ENCODE measurements at regions not wholly inside any gene's neighbourhood (a gene's known extent, or its start where the extent isn't known, plus 50 kb on each side); places are given as distances from the start of the nearest gene placed in this dataset.
A peak's percentile ranks its signal among the peaks of the same experiment; 100 is the strongest.

DNA sequence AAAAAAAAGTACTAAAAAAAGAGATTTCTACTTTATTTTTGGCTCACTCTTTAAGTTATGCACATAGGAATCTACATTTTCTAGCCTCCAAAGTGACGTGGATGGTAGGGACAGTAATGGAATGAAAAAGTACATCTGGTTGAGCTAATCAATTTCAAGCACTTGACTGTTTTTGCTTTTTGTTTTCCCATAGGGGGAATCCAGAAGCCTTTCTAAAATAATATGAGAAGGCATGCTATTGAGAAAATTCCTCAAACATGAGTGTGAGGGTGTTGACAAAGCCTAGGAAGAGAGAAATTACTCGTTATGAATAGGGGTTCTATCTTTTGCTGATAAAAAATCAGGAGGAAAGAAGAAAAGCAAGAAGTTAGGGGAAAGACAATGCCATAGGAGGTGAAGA, 242.5 kb upstream of the PUDP start:
- CTCF ChIA-PET, result no interaction called here
- H3K36me3 ChIP-seq (ENCODE audit: control insufficient read depth, insufficient read depth, low read length), result no peaks in the 10 kb centered on the region
- TF ChIP-seq, protein P1, sequence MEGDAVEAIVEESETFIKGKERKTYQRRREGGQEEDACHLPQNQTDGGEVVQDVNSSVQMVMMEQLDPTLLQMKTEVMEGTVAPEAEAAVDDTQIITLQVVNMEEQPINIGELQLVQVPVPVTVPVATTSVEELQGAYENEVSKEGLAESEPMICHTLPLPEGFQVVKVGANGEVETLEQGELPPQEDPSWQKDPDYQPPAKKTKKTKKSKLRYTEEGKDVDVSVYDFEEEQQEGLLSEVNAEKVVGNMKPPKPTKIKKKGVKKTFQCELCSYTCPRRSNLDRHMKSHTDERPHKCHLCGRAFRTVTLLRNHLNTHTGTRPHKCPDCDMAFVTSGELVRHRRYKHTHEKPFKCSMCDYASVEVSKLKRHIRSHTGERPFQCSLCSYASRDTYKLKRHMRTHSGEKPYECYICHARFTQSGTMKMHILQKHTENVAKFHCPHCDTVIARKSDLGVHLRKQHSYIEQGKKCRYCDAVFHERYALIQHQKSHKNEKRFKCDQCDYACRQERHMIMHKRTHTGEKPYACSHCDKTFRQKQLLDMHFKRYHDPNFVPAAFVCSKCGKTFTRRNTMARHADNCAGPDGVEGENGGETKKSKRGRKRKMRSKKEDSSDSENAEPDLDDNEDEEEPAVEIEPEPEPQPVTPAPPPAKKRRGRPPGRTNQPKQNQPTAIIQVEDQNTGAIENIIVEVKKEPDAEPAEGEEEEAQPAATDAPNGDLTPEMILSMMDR (IDR thresholded peaks at IDR 0.05; ENCODE audit: insufficient read depth, low read depth, low read length), result no peak
- H3K27me3 ChIP-seq (ENCODE audit: control insufficient read depth, insufficient read depth, low read length), result no peaks in the 10 kb centered on the region
- POLR2A ChIA-PET, result no interaction called here
- no peak for DNase-seq (ENCODE audit: low read depth)
- H3K4me3 ChIP-seq (ENCODE audit: low read depth, low read length), result no peak overlapping the region

DNA sequence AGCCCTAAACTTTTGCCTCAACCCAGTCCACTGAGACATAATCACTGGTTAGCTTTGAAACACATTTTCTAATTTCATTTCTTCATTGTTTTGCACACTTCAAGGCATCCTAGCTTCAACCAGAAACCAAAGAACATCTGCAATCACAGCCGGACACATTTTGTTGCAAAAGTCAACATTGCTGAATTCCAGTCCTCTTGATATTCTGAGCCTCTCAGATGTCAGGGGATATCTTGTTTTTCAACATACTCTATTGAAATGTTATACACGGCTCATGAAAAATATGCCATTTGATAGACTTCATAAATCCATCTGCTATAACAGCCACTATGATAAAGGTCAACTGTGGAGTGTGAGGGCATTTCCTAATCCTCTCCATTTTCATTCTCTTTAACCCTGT, 241.6 kb upstream of the PUDP start:
- ChIA-PET POLR2A (no interaction called here), CTCF (interaction anchor here (1.1 kb wide), 1 partner anchor 15 kb away, joined by 3 read pairs; no protein-coding TSS in a partner anchor)
- Histone ChIP-seq H3K4me3 (ENCODE audit: low read depth, low read length) (no peak overlapping the region), H3K27me3 (ENCODE audit: control insufficient read depth, insufficient read depth, low read length) (no peaks in the 10 kb centered on the region), H3K36me3 (ENCODE audit: control insufficient read depth, insufficient read depth, low read length) (no peaks in the 10 kb centered on the region)
- TF ChIP-seq, protein P1 (IDR thresholded peaks at IDR 0.05; ENCODE audit: insufficient read depth, low read depth, low read length), result no peak
- no peak for DNase-seq (ENCODE audit: low read depth)

DNA sequence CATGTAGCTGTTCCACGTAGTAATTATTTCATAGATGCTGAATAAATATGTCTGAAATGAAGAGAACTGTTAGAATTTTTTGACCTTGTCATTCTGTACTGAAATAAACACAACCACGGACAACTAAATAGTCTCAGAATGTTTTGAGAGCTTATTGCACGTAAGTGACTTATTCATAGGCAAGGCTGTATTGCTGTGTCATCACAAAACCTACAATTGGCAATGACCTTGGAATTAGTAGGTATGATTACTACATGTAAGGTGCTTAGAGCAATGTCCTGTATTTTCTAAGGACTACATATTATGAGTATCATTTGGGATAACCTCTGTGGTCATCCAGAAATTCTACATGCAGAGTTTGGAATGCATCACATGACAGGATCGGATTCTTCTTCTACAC, 237.2 kb upstream of the PUDP start:
- TF ChIP-seq, protein P1 (IDR thresholded peaks at IDR 0.05; ENCODE audit: insufficient read depth, low read depth, low read length), result no peak
- Histone ChIP-seq H3K4me3 (ENCODE audit: low read depth, low read length) (no peak overlapping the region), H3K36me3 (ENCODE audit: control insufficient read depth, insufficient read depth, low read length) (no peaks in the 10 kb centered on the region), H3K27me3 (ENCODE audit: control insufficient read depth, insufficient read depth, low read length) (no peaks in the 10 kb centered on the region)
- DNase-seq (ENCODE audit: low read depth), result no peak
- ChIA-PET POLR2A (no interaction called here), CTCF (no interaction called here)

DNA sequence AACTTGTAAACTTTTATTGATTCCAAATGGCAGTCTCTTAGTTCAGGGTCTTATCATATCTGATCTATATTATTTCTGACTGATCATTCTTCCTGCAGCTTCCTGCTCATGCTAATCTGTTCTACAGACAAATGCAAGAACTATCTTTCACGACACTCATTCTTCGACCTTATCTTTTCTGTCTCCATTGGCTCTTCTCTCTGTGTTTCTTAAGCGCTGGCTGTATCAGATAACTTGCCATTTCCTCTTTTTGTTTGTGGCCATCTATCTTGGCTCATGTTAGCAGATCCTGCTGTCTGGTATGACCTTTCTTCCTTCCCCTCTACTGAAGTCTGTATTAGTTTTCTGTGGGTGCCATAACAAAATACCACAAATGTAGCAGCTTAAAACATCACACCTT, 230.5 kb upstream of the PUDP start:
- H3K27me3 ChIP-seq (ENCODE audit: control insufficient read depth, insufficient read depth, low read length), result no peaks in the 10 kb centered on the region
- DNase-seq (ENCODE audit: low read depth), result no peak
- TF ChIP-seq, protein P1 (IDR thresholded peaks at IDR 0.05; ENCODE audit: insufficient read depth, low read depth, low read length), result no peak
- ChIA-PET POLR2A (no interaction called here), CTCF (no interaction called here)
- no peak overlapping the region for H3K4me3 ChIP-seq (ENCODE audit: low read depth, low read length)
- H3K36me3 ChIP-seq (ENCODE audit: control insufficient read depth, insufficient read depth, low read length), result no peaks in the 10 kb centered on the region

DNA sequence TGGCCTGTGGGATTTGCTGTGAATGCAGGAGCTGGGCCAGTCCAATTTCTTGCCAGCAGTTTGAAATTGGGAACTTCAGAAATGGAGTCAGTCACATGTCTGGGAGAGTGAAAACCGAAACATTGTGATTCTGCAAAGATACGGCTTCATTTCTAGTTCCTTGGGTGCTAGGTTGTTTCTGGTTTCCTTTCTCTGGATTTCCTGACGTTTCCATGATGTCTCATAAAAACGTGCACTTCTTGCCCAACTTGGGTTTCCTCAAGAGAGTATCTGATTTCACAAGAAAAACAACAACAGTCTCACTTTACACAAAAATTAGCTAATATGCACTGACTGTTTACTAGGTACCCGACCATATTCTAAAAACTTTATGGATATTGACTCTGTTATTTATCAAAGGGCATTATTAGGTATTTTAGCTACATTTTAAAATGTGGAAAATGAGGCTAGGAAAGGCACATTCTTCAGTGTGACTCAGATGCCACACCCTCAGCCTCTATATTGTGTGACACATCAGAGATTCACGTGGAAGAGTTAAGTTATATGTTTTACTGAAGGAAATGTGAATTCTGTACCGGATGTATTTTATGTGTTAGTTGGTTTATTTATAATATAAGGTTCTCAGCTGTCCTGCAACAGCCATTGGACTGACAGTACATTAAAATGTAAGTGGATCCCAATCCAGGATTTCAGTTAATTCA, 225.0 kb upstream of the PUDP start:
- no peak overlapping the region for H3K4me3 ChIP-seq (ENCODE audit: low read depth, low read length)
- ChIA-PET CTCF (interaction anchor here (0.6 kb wide), 1 partner anchor 1728 kb away, joined by 3 read pairs; no protein-coding TSS in a partner anchor), POLR2A (no interaction called here)

More for the DNA sequence above, 225.0 kb upstream of the PUDP start:
- DNase-seq (ENCODE audit: low read depth), result peak; percentile 19
- Histone ChIP-seq H3K27me3 (ENCODE audit: control insufficient read depth, insufficient read depth, low read length) (no peaks in the 10 kb centered on the region), H3K36me3 (ENCODE audit: control insufficient read depth, insufficient read depth, low read length) (no peaks in the 10 kb centered on the region)
- TF ChIP-seq, protein P1 (IDR thresholded peaks at IDR 0.05; ENCODE audit: insufficient read depth, low read depth, low read length), result no peak

All from BJ (cell line).